WTC11 (cell line): ENCODE measurements at regions not wholly inside any gene's neighbourhood (a gene's known extent, or its start where the extent isn't known, plus 50 kb on each side); places are given as distances from the start of the nearest gene placed in this dataset.
"Not testable (repeated sequence)": the region's sequence is repeated elsewhere in the genome, so short reads cannot be mapped to it uniquely, and the experiment has no call there.

Experiments
- CREM ChIP-seq: sonication (generic); formaldehyde crosslinking; IDR thresholded peaks from 2 replicates; pipeline ENCODE4 v1.8.1; 2022; ENCODE audit warnings: mild to moderate bottlenecking, missing genetic modification reagents, moderate library complexity
- ESRRA ChIP-seq: sonication (generic); formaldehyde crosslinking; IDR thresholded peaks from 2 replicates; pipeline ENCODE4 v1.8.1; 2022; ENCODE audit warnings: mild to moderate bottlenecking, missing genetic modification reagents, borderline replicate concordance
- TF ChIP-seq, protein P1 (sequence below): sonication (generic); formaldehyde crosslinking; IDR thresholded peaks from 2 replicates; pipeline ENCODE4 v1.8.1; 2023; ENCODE audit warnings: mild to moderate bottlenecking, missing genetic modification reagents
- TF ChIP-seq, protein P2 (sequence below): fragments of 200-600 bp; IDR thresholded peaks from 2 replicates; pipeline ENCODE4 v1.8.0; 2022; ENCODE audit warnings: antibody characterized with exemption
- TF ChIP-seq, protein P3 (sequence below): sonication (generic); formaldehyde crosslinking; IDR thresholded peaks from 2 replicates; pipeline ENCODE4 v1.8.0; 2022; ENCODE audit warnings: missing genetic modification reagents
- TF ChIP-seq, protein P4 (sequence below): sonication (generic); formaldehyde crosslinking; IDR thresholded peaks from 2 replicates; pipeline ENCODE4 v1.8.1; 2022; ENCODE audit warnings: mild to moderate bottlenecking, moderate library complexity, missing genetic modification reagents
- TF ChIP-seq, protein P5 (sequence below): fragments of 250-450 bp; sonication (Bioruptor Pico); IDR thresholded peaks from 2 replicates; pipeline ENCODE4 v1.9.0; 2021; ENCODE audit warnings: moderate library complexity, mild to moderate bottlenecking, inconsistent platforms, borderline replicate concordance

DNA sequence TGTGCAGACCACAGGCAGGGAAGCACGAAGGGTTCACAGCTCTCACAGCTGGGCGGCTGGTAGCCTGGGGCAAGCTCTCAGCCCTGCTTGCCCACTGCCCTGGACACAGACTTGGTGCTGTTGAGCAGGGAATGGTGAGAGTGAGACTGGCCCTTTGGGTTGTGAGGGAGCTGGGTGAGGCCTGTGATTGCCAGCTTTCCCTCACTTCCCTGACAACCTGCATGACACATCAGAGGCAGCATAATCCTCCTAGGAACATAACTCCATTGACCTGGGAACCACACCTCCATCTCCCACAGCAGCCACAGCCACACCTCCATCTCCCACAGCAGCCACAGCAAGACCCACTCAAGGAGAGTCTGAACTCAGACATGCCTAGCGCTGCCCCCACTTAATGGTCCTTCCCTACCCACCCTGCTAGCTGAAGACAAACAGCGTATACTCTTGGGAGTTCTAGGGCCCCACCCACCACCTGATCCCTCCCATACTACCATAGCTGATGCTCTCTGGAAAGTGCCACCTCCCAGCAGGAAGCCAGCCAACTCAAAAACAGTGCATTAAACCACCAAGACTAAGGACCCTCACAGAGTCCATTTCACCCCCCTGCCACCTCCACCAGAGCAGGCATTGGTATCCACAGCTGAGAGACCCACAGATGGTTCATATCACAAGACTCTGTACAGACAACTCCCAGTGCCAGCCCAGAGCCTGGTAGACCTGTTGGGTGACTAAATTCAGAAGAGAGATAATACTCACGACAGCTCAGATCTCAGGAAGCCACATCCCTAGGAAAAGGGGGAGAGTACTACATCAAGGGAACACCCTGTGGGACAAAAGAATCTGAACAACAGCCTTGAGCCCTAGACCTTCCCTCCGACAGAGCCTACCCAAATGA lies 60.2 kb upstream of the PRSS3 start:
- TF ChIP-seq, protein P1, sequence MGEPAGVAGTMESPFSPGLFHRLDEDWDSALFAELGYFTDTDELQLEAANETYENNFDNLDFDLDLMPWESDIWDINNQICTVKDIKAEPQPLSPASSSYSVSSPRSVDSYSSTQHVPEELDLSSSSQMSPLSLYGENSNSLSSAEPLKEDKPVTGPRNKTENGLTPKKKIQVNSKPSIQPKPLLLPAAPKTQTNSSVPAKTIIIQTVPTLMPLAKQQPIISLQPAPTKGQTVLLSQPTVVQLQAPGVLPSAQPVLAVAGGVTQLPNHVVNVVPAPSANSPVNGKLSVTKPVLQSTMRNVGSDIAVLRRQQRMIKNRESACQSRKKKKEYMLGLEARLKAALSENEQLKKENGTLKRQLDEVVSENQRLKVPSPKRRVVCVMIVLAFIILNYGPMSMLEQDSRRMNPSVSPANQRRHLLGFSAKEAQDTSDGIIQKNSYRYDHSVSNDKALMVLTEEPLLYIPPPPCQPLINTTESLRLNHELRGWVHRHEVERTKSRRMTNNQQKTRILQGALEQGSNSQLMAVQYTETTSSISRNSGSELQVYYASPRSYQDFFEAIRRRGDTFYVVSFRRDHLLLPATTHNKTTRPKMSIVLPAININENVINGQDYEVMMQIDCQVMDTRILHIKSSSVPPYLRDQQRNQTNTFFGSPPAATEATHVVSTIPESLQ (CRISPR knock-in tag) = not testable (repeated sequence)
- not testable (repeated sequence) for TF ChIP-seq ESRRA, CREM (CRISPR knock-in tag)
- TF ChIP-seq, protein P2, sequence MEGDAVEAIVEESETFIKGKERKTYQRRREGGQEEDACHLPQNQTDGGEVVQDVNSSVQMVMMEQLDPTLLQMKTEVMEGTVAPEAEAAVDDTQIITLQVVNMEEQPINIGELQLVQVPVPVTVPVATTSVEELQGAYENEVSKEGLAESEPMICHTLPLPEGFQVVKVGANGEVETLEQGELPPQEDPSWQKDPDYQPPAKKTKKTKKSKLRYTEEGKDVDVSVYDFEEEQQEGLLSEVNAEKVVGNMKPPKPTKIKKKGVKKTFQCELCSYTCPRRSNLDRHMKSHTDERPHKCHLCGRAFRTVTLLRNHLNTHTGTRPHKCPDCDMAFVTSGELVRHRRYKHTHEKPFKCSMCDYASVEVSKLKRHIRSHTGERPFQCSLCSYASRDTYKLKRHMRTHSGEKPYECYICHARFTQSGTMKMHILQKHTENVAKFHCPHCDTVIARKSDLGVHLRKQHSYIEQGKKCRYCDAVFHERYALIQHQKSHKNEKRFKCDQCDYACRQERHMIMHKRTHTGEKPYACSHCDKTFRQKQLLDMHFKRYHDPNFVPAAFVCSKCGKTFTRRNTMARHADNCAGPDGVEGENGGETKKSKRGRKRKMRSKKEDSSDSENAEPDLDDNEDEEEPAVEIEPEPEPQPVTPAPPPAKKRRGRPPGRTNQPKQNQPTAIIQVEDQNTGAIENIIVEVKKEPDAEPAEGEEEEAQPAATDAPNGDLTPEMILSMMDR = not testable (repeated sequence)
- TF ChIP-seq, protein P3, sequence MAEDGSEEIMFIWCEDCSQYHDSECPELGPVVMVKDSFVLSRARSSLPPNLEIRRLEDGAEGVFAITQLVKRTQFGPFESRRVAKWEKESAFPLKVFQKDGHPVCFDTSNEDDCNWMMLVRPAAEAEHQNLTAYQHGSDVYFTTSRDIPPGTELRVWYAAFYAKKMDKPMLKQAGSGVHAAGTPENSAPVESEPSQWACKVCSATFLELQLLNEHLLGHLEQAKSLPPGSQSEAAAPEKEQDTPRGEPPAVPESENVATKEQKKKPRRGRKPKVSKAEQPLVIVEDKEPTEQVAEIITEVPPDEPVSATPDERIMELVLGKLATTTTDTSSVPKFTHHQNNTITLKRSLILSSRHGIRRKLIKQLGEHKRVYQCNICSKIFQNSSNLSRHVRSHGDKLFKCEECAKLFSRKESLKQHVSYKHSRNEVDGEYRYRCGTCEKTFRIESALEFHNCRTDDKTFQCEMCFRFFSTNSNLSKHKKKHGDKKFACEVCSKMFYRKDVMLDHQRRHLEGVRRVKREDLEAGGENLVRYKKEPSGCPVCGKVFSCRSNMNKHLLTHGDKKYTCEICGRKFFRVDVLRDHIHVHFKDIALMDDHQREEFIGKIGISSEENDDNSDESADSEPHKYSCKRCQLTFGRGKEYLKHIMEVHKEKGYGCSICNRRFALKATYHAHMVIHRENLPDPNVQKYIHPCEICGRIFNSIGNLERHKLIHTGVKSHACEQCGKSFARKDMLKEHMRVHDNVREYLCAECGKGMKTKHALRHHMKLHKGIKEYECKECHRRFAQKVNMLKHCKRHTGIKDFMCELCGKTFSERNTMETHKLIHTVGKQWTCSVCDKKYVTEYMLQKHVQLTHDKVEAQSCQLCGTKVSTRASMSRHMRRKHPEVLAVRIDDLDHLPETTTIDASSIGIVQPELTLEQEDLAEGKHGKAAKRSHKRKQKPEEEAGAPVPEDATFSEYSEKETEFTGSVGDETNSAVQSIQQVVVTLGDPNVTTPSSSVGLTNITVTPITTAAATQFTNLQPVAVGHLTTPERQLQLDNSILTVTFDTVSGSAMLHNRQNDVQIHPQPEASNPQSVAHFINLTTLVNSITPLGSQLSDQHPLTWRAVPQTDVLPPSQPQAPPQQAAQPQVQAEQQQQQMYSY = not testable (repeated sequence)
- TF ChIP-seq, protein P4, sequence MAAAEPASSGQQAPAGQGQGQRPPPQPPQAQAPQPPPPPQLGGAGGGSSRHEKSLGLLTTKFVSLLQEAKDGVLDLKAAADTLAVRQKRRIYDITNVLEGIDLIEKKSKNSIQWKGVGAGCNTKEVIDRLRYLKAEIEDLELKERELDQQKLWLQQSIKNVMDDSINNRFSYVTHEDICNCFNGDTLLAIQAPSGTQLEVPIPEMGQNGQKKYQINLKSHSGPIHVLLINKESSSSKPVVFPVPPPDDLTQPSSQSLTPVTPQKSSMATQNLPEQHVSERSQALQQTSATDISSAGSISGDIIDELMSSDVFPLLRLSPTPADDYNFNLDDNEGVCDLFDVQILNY = not testable (repeated sequence)
- TF ChIP-seq, protein P5, sequence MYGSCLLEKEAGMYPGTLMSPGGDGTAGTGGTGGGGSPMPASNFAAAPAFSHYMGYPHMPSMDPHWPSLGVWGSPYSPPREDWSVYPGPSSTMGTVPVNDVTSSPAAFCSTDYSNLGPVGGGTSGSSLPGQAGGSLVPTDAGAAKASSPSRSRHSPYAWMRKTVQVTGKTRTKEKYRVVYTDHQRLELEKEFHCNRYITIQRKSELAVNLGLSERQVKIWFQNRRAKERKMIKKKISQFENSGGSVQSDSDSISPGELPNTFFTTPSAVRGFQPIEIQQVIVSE = not testable (repeated sequence)
